ENCODE measurements at regions not wholly inside any gene's neighbourhood (a gene's known extent, or its start where the extent isn't known, plus 50 kb on each side); places are given as distances from the start of the nearest gene placed in this dataset.

DNA sequence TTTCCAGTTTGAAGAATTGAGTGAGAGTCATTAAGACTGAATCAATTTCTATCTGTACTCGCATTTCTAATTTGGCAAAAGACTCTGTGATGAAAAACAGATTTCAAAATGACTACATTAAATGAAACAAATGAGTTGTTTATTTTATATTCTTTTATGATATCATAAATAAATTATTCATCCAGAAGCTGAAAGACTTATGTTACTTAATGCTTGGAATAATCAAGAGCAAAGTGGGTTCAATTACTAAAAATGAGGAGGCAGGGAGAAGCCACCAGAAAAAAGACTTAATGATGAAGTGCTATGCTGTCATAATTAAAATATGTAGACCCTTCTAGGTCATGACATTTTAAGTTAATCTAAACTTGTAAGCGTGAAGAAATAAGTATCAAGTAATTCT, 130.6 kb upstream of the FERMT1 start:
- TF ChIP-seq, protein P1, sequence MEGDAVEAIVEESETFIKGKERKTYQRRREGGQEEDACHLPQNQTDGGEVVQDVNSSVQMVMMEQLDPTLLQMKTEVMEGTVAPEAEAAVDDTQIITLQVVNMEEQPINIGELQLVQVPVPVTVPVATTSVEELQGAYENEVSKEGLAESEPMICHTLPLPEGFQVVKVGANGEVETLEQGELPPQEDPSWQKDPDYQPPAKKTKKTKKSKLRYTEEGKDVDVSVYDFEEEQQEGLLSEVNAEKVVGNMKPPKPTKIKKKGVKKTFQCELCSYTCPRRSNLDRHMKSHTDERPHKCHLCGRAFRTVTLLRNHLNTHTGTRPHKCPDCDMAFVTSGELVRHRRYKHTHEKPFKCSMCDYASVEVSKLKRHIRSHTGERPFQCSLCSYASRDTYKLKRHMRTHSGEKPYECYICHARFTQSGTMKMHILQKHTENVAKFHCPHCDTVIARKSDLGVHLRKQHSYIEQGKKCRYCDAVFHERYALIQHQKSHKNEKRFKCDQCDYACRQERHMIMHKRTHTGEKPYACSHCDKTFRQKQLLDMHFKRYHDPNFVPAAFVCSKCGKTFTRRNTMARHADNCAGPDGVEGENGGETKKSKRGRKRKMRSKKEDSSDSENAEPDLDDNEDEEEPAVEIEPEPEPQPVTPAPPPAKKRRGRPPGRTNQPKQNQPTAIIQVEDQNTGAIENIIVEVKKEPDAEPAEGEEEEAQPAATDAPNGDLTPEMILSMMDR (IDR thresholded peaks at IDR 0.05; ENCODE audit: insufficient read depth, low read depth, low read length) = no peak
- no peak overlapping the region for H3K4me3 ChIP-seq (ENCODE audit: low read depth, low read length)
- no peak for DNase-seq (ENCODE audit: low read depth)

DNA sequence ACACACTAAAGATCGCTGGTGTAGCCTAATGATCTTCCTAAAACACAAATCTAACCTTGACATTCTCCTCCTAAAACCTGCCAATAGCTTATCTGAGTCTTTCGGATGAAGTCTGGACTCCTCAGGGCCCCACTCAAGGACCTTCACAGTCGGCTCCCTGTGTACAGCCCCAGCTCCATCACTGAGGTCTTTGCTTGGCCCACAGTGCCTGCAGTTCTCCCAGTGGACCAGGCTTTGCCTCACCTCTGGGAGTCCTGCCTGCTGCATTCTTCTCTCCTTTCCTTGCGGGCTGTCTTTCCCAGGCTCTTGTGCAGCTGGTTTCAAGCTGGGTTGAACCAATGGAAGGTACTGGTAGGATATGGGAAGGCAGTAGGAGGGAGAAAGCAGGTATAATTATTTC, 122.6 kb upstream of the FERMT1 start:
- no peak for DNase-seq (ENCODE audit: low read depth)
- H3K4me3 ChIP-seq (ENCODE audit: low read depth, low read length) = no peak overlapping the region
- TF ChIP-seq, protein P1 (IDR thresholded peaks at IDR 0.05; ENCODE audit: insufficient read depth, low read depth, low read length) = no peak

DNA sequence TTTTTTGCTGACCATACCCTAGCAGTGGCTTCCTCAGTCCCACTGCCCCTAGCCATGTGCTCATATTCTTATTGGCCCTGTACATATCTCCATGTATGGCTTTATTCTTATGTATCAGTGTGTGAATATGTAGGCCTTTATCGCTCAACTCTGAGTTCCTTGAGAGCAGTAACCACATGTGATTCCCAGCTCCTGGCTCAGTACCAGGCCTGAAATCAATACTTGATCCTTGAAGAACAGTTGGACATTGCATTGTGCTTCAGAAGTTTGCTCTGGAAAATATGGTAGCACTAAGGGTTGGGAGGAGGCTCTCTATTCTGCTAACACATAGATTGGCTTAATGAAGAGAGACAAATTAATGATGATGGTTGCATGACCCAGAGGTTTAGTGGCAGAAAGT, 118.8 kb upstream of the FERMT1 start:
- DNase-seq (ENCODE audit: low read depth) = no peak
- no peak overlapping the region for H3K4me3 ChIP-seq (ENCODE audit: low read depth, low read length)
- TF ChIP-seq, protein P1 (IDR thresholded peaks at IDR 0.05; ENCODE audit: insufficient read depth, low read depth, low read length) = no peak

DNA sequence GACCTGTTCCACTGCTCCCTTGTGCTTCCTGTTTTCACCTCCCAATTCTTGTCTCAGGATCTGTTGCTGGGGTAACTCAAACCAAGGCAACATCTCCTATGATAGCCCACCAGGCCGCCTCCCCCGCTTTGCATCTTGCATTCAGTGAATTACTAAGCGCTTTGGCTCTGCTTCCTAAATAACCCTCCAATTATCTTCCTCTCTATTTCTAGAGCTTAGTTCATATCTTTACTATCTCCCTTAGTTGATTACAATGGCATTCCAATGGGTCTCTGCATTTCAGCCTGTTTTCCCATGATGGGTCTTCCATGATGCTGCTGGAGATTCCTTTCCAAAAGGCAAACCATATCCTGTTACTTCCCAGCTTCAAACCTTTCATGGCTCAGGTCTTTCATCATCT, 117.2 kb upstream of the FERMT1 start:
- DNase-seq (ENCODE audit: low read depth) = no peak
- TF ChIP-seq, protein P1 (IDR thresholded peaks at IDR 0.05; ENCODE audit: insufficient read depth, low read depth, low read length) = no peak
- H3K4me3 ChIP-seq (ENCODE audit: low read depth, low read length) = no peak overlapping the region

DNA sequence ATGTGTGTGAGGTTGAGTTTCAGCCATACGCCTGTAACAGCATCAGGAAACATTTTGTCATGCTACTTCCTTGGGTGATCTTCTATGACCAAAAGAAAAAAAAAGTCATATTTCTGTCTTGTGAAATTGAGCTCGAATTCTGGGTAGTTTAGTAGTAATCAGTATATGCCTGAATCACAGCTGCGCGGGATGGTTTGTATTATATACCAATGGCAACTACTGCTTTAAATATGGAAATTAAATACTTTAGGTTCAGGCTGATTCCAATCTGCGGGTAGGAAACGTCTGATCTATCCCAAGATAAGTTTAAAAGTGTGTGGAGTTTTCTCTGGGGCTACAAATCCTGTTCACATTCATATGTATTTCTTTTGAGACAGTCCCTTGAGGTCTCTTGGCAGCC, 115.6 kb upstream of the FERMT1 start:
- no peak for DNase-seq (ENCODE audit: low read depth)

DNA sequence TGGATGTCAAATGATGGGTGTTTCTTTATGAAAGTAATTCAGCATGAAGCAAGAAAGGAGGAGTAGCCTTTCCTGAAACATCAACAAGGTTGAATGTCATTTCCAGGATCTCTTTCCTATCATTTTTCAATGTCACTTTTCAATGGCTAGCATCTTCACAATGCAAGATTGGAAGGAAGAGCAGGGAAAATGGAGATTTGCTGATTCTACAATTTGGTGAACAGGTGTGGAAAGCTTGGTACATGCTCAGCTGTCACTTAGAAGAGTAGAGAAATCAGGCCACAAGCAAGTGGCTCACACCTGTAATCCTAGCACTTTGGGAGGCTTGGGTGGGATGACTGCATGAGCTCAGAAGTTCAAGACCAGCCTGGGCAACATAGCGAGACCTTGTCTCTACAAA, 112.7 kb upstream of the FERMT1 start:
- no peak for DNase-seq (ENCODE audit: low read depth)
- no peak overlapping the region for H3K4me3 ChIP-seq (ENCODE audit: low read depth, low read length)
- TF ChIP-seq, protein P1 (IDR thresholded peaks at IDR 0.05; ENCODE audit: insufficient read depth, low read depth, low read length) = no peak

More for the DNA sequence above, 115.6 kb upstream of the FERMT1 start:
- TF ChIP-seq, protein P1 (IDR thresholded peaks at IDR 0.05; ENCODE audit: insufficient read depth, low read depth, low read length) = no peak
- H3K4me3 ChIP-seq (ENCODE audit: low read depth, low read length) = no peak overlapping the region

DNA sequence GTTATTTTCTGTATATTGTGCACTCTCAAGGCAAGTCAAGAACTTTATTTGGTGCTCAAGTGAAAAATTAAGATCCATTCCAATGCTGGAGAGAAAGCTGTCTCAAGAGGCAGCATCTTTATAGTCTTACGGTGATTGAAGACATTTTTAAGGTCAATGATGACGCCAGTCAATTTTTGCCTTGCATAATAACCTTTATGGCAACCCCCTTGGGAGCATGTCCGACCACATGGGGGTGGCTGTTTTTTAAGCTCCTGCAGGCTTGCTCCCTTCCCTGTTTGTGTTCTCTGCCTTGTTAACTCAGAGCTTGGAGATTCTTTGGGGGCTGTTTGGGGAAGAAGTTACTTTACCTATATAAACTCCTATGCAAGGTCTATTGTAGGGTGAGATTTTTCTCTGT, 109.6 kb upstream of the FERMT1 start:
- TF ChIP-seq, protein P1 (IDR thresholded peaks at IDR 0.05; ENCODE audit: insufficient read depth, low read depth, low read length) = no peak
- H3K4me3 ChIP-seq (ENCODE audit: low read depth, low read length) = no peak overlapping the region
- DNase-seq (ENCODE audit: low read depth) = no peak
